Liver (tissue), 8 donors: ENCODE measurements at regions not wholly inside any gene's neighbourhood (a gene's known extent, or its start where the extent isn't known, plus 50 kb on each side); places are given as distances from the start of the nearest gene placed in this dataset.

Experiments
- DNase-seq: peaks from one replicate; pipeline ENCODE4 v3.0.0-alpha.2; 2017; ENCODE audit warnings: low spot score
- H3K27ac ChIP-seq, 2 donors: one replicate each; pipeline ENCODE4 v1.7.0; 2013; ENCODE audit warnings: inconsistent platforms in 2 of 2, low read length in 2 of 2, control low read depth in 1 of 2, low read depth in 1 of 2, mild to moderate bottlenecking in 1 of 2
- H3K27me3 ChIP-seq, 4 donors: one replicate each; pipeline versions ENCODE4 v1.6.1 to v1.7.0; 2013; ENCODE audit warnings: low read length in 3 of 4, inconsistent platforms in 1 of 4, mild to moderate bottlenecking in 1 of 4, moderate library complexity in 1 of 4; ENCODE audit not compliant: control insufficient read depth in 4 of 4, insufficient read depth in 4 of 4
- H3K36me3 ChIP-seq, 4 donors: one replicate each; pipeline versions ENCODE4 v1.6.1 to v1.7.0; 2013; ENCODE audit warnings: low read length in 3 of 4, mild to moderate bottlenecking in 3 of 4, low read depth in 1 of 4, moderate library complexity in 1 of 4; ENCODE audit not compliant: control insufficient read depth in 4 of 4, insufficient read depth in 3 of 4
- H3K4me1 ChIP-seq, 4 donors: one replicate each; pipeline versions ENCODE4 v1.6.1 to v1.7.0; 2013; ENCODE audit warnings: low read length in 3 of 4, mild to moderate bottlenecking in 3 of 4, moderate library complexity in 1 of 4; ENCODE audit not compliant: control insufficient read depth in 4 of 4, insufficient read depth in 4 of 4
- H3K4me3 ChIP-seq, 3 donors: one replicate each; pipeline versions ENCODE4 v1.6.1 to v1.7.0; 2013; ENCODE audit warnings: low read length in 3 of 3, control low read depth in 1 of 3, low read depth in 1 of 3, mild to moderate bottlenecking in 1 of 3
- H3K9ac ChIP-seq, 2 donors: one replicate each; pipeline ENCODE4 v1.7.0; 2013; ENCODE audit warnings: low read length in 2 of 2, mild to moderate bottlenecking in 2 of 2, moderate library complexity in 2 of 2, control low read depth in 1 of 2, low read depth in 1 of 2
- H3K9me3 ChIP-seq, 4 donors: one replicate each; pipeline versions ENCODE4 v1.6.1 to v1.7.0; 2013; ENCODE audit warnings: low read length in 3 of 4; ENCODE audit not compliant: control insufficient read depth in 4 of 4
- ATF3 ChIP-seq: IDR thresholded peaks from 2 replicates; pipeline ENCODE4 v1.6.1; 2016; ENCODE audit warnings: antibody characterized with exemption
- CTCF ChIP-seq: fragments of 150-350 bp; IDR thresholded peaks from 2 replicates; pipeline ENCODE4 v1.5.1; 2017; ENCODE audit warnings: improper control_type of control experiment, low read depth, low read length; ENCODE audit not compliant: missing input control
- EGR1 ChIP-seq, 2 donors: IDR thresholded peaks; 2 replicates each; pipeline ENCODE4 v1.6.1; 2016 to 2018; ENCODE audit warnings: antibody characterized with exemption in 2 of 2, low read depth in 2 of 2
- FOXA1 ChIP-seq: IDR thresholded peaks from 2 replicates; pipeline ENCODE4 v1.6.1; 2016; ENCODE audit warnings: antibody characterized with exemption
- FOXA2 ChIP-seq: IDR thresholded peaks from 2 replicates; pipeline ENCODE4 v1.6.1; 2016; ENCODE audit warnings: antibody characterized with exemption
- GABPA ChIP-seq, 2 donors: IDR thresholded peaks in 1 of 2; conservative IDR thresholded peaks in 1 of 2; 2 replicates each; pipeline ENCODE4 v1.6.1; 2016; ENCODE audit warnings: antibody characterized with exemption in 2 of 2, mild to moderate bottlenecking in 1 of 2, moderate library complexity in 1 of 2
- HNF4A ChIP-seq, 2 donors: conservative IDR thresholded peaks; 2 replicates each; pipeline ENCODE4 v1.6.1; 2016; ENCODE audit warnings: antibody characterized with exemption in 2 of 2, mild to moderate bottlenecking in 2 of 2
- HNF4G ChIP-seq: IDR thresholded peaks from 2 replicates; pipeline ENCODE4 v1.6.1; 2016; ENCODE audit warnings: antibody characterized with exemption
- JUND ChIP-seq, 2 donors: IDR thresholded peaks; 2 replicates each; pipeline ENCODE4 v1.6.1; 2016; ENCODE audit warnings: antibody characterized with exemption in 2 of 2
- MAX ChIP-seq: IDR thresholded peaks from 2 replicates; pipeline ENCODE4 v1.6.1; 2016; ENCODE audit warnings: antibody characterized with exemption
- NR2F2 ChIP-seq: IDR thresholded peaks from 2 replicates; pipeline ENCODE4 v1.6.1; 2016; ENCODE audit warnings: antibody characterized with exemption
- RAD21 ChIP-seq, 2 donors: IDR thresholded peaks; 2 replicates each; pipeline ENCODE4 v1.6.1; 2016; ENCODE audit warnings: antibody characterized with exemption in 2 of 2, mild to moderate bottlenecking in 2 of 2
- REST ChIP-seq: IDR thresholded peaks from 2 replicates; pipeline ENCODE4 v1.6.1; 2016; ENCODE audit warnings: antibody characterized with exemption, mild to moderate bottlenecking
- RXRA ChIP-seq, 2 donors: IDR thresholded peaks; 2 replicates each; pipeline ENCODE4 v1.6.1; 2017 to 2018; ENCODE audit warnings: antibody characterized with exemption in 2 of 2, mild to moderate bottlenecking in 1 of 2
- SP1 ChIP-seq: IDR thresholded peaks from 2 replicates; pipeline ENCODE4 v1.6.1; 2018; ENCODE audit warnings: antibody characterized with exemption, mild to moderate bottlenecking
- TAF1 ChIP-seq: conservative IDR thresholded peaks from 2 replicates; pipeline ENCODE4 v1.6.1; 2016; ENCODE audit warnings: antibody characterized with exemption, mild to moderate bottlenecking
- YY1 ChIP-seq: IDR thresholded peaks from 2 replicates; pipeline ENCODE4 v1.6.1; 2016; ENCODE audit warnings: antibody characterized with exemption, mild to moderate bottlenecking
- ZBTB33 ChIP-seq: IDR thresholded peaks from 2 replicates; pipeline ENCODE4 v1.6.1; 2016; ENCODE audit warnings: antibody characterized with exemption
- WGBS: extraction: QIAGEN DNeasy Blood & Tissue Kit; methylation state at CpG from one replicate; pipeline ENCODE4 v1.1.7; 2013; 5-methylcytosine and 5-hydroxymethylcytosine counted together
- donor health status: healthy.
- donor health status: healthy.
- donor health status: healthy.
- donor health status: healthy.
- donor health status: healthy.

- TF ChIP-seq HNF4G = no peak
Observed at GRCh38 chr3:5822843-5823242, 635.3 kb downstream of the EDEM1 start (continued).

GRCh38 chr3:5826467-5826866, 639.0 kb downstream of the EDEM1 start:
- H3K9ac ChIP-seq = no peak overlapping the region
- no peak overlapping the region for H3K4me3 ChIP-seq
- H3K36me3 ChIP-seq = no peaks in the 10 kb centered on the region
- peaks cover 0 to 8% (median 4%) of the 10 kb centered on the region in 4 donors for H3K9me3 ChIP-seq
- no peaks in the 10 kb centered on the region for H3K4me1 ChIP-seq
- no peak for DNase-seq
- TF ChIP-seq TAF1 (no peak), EGR1 (IDR thresholded peaks at IDR 0.05; ENCODE audit: low read depth in 2 of 2) (no peak), GABPA (IDR thresholded peaks at IDR 0.05 in 1 of 2, conservative IDR thresholded peaks at IDR 0.05 in 1 of 2) (no peak), NR2F2 (no peak), CTCF (no peak), ATF3 (no peak), REST (no peak), SP1 (no peak), MAX (no peak), FOXA1 (no peak), YY1 (no peak), ZBTB33 (no peak), FOXA2 (no peak), HNF4A (conservative IDR thresholded peaks at IDR 0.05) (no peak), JUND (IDR thresholded peaks at IDR 0.05) (no peak), RXRA (IDR thresholded peaks at IDR 0.05) (no peak), RAD21 (IDR thresholded peaks at IDR 0.05) (no peak), HNF4G (no peak)
- 79% methylated on average over 2 of the region's 2 CpGs for WGBS
- H3K27me3 ChIP-seq = no peaks in the 10 kb centered on the region
- no peak overlapping the region for H3K27ac ChIP-seq
